CD4-positive, alpha-beta T cell (primary cell): ENCODE measurements at regions not wholly inside any gene's neighbourhood (a gene's known extent, or its start where the extent isn't known, plus 50 kb on each side); places are given as distances from the start of the nearest gene placed in this dataset.
A peak's percentile ranks its signal among the peaks of the same experiment; 100 is the strongest.

ENCODE experiments used
- ATAC-seq: fragments of 200-7000 bp; cut with Tn5 transposase; one replicate; pipeline ENCODE4 v1.10.0; 2022; ENCODE audit warnings: mild to moderate bottlenecking; ENCODE audit not compliant: poor library complexity
- CTCF ChIA-PET: fragments of 350-600 bp; sonication (Branson Sonifier 250); formaldehyde crosslinking; loops from one replicate; lab custom pipeline; 2021; ENCODE audit warnings: antibody characterized with exemption, inconsistent platforms; lab: Charles Lee
- POLR2A ChIA-PET: fragments of 350-600 bp; sonication (Branson Sonifier 250); formaldehyde crosslinking; loops from one replicate; lab custom pipeline; 2021; ENCODE audit warnings: antibody characterized with exemption, inconsistent platforms; lab: Charles Lee
- DNase-seq, 14 experiments: peaks; one replicate each; pipeline ENCODE4 v3.0.0-alpha.2; 2013 to 2020; ENCODE audit warnings: mixed read lengths in 2 of 14
- H3K27ac ChIP-seq, 2 donors: one replicate each; pipeline versions ENCODE4 v1.5.1 to v1.7.0; 2013; ENCODE audit warnings: low read length in 2 of 2, low read depth in 1 of 2, mild to moderate bottlenecking in 1 of 2
- H3K27me3 ChIP-seq, 2 experiments: 1 replicate in 1 of 2; 2 replicates in 1 of 2; pipeline versions ENCODE4 v1.6.1 to v1.7.0; 2013; ENCODE audit warnings: low read length in 2 of 2, control low read depth in 1 of 2, mild to moderate bottlenecking in 1 of 2, moderate library complexity in 1 of 2; ENCODE audit not compliant: insufficient read depth in 2 of 2, control insufficient read depth in 1 of 2
- H3K36me3 ChIP-seq: one replicate; pipeline ENCODE4 v1.6.1; 2013; ENCODE audit warnings: low read length, control low read depth; ENCODE audit not compliant: insufficient read depth
- H3K4me1 ChIP-seq: one replicate; pipeline ENCODE4 v1.6.1; 2013; ENCODE audit warnings: low read length, control low read depth; ENCODE audit not compliant: insufficient read depth
- H3K4me3 ChIP-seq: one replicate; pipeline ENCODE4 v1.5.1; 2013; ENCODE audit warnings: mild to moderate bottlenecking, low read length, moderate library complexity
- H3K9me3 ChIP-seq, 2 experiments: 1 replicate in 1 of 2; 2 replicates in 1 of 2; pipeline versions ENCODE4 v1.6.1 to v1.7.0; 2013; ENCODE audit warnings: low read length in 2 of 2, mild to moderate bottlenecking in 2 of 2, control low read depth in 1 of 2, moderate library complexity in 1 of 2; ENCODE audit not compliant: control insufficient read depth in 1 of 2, insufficient read depth in 1 of 2
- H3K27ac Mint-ChIP-seq: one replicate; pipeline ENCODE4 v1.8.0; 2020; ENCODE audit warnings: mixed read lengths
- H3K27me3 Mint-ChIP-seq: one replicate; pipeline ENCODE4 v1.8.0; 2021; ENCODE audit warnings: mixed read lengths
- H3K36me3 Mint-ChIP-seq: one replicate; pipeline ENCODE4 v1.8.0; 2021; ENCODE audit warnings: low read depth, mixed read lengths
- H3K4me1 Mint-ChIP-seq: one replicate; pipeline ENCODE4 v1.8.0; 2021; ENCODE audit warnings: low read depth, mixed read lengths
- H3K4me3 Mint-ChIP-seq: one replicate; pipeline ENCODE4 v1.8.0; 2020; ENCODE audit warnings: mild to moderate bottlenecking, mixed read lengths
- H3K9me3 Mint-ChIP-seq: one replicate; pipeline ENCODE4 v1.8.0; 2020; ENCODE audit warnings: mixed read lengths
- CTCF ChIP-seq: fragments of 200-600 bp; IDR thresholded peaks from one replicate; pipeline ENCODE4 v1.8.0; 2022; ENCODE audit warnings: antibody characterized with exemption, mild to moderate bottlenecking
- intact Hi-C, 2 experiments: fragments of 100-400 bp; cut with DNase I in 1 of 2; cut with micrococcal nuclease in 1 of 2; formaldehyde crosslinking; loops; one replicate each; pipeline versions ENCODE4 v1.15.1 to v1.9.0; 2023 to 2025; cut with DNase I, micrococcal nuclease

GRCh38 chr1:193540511-193540910, 354.1 kb upstream of the B3GALT2 start:
- POLR2A ChIA-PET = interaction anchor here (0.6 to 2.6 kb wide), 14 partner anchors 9 to 350 kb away, joined by 3 to 29 read pairs (median 4); no protein-coding TSS in a partner anchor
- Mint-ChIP-seq H3K9me3 (no peaks in the 10 kb centered on the region), H3K4me1 (peaks cover 60% of the 10 kb centered on the region), H3K4me3 (peak overlapping the region; percentile 71), H3K36me3 (no peaks in the 10 kb centered on the region), H3K27ac (peak overlapping the region; percentile 78), H3K27me3 (no peaks in the 10 kb centered on the region)
- intact Hi-C loops = loop anchor here in 1 of 2 experiments (10.0 kb wide), 1 partner anchor 126 kb away; no protein-coding TSS in a partner anchor
- CTCF ChIA-PET = interaction anchor here (1.2 to 1.3 kb wide), 2 partner anchors 25 to 47 kb away, joined by 3 to 4 read pairs; no protein-coding TSS in a partner anchor
- Histone ChIP-seq H3K9me3 (no peaks in the 10 kb centered on the region), H3K4me3 (peak overlapping the region; percentile 34), H3K27me3 (no peaks in the 10 kb centered on the region), H3K27ac (peak overlapping the region; percentile 13 to 63), H3K36me3 (no peaks in the 10 kb centered on the region), H3K4me1 (peaks cover 28% of the 10 kb centered on the region)
- no peak for TF ChIP-seq CTCF
- DNase-seq (peak in 4 of 14 experiments; percentile 14 to 65 (median 36)), ATAC-seq (peak; percentile 39)

DNA sequence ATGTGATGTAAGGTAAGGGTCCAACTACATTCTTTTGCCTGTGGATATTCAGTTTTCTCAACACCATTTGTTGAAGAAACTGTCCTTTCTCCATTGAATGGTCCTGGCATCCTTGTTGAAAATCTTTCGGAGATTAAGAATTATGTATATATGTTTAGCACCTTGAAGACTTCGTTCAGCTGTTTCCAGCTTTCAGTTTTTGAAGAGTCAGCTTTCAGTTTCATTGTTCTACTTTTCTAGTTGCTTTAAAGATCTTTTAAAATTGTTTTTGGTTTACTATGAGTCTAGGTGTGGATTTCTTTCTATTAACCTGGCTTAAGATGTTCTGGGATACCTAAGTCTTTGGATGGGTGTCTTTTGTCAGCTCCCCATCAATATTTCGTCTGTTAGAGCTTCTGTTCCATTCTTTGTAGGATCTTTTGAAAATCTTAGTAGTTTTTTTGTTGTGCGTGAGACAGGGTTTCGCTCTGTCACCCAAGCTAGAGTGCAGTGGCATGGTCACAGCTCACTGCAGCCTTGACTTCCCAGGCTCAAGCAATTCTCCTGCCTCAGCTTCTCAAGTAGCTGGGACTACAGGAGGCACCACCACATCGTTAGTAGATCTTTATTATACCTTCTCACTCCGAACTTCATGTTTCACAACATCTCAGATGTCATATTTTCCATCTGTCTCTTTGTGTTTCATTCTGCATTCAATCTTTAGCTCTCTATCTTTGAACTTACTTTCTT, 353.5 kb upstream of the B3GALT2 start:
- no peak for TF ChIP-seq CTCF
- intact Hi-C loops = loop anchor here in 1 of 2 experiments (5.0 to 10.0 kb wide), 3 partner anchors 63 to 125 kb away; no protein-coding TSS in a partner anchor
- ATAC-seq = peak; percentile 36
- peak in 8 of 14 experiments; percentile 5 to 62 (median 24) for DNase-seq
- no peaks in the 10 kb centered on the region for H3K27me3 Mint-ChIP-seq
- H3K9me3 Mint-ChIP-seq = no peaks in the 10 kb centered on the region
- ChIA-PET POLR2A (interaction anchor here (0.8 to 2.6 kb wide), 15 partner anchors 9 to 349 kb away, joined by 3 to 29 read pairs (median 4); no protein-coding TSS in a partner anchor), CTCF (interaction anchor here (1.2 to 1.3 kb wide), 2 partner anchors 26 to 47 kb away, joined by 3 to 4 read pairs; no protein-coding TSS in a partner anchor)
- peak overlapping the region; percentile 71 for H3K4me3 Mint-ChIP-seq
- H3K4me1 ChIP-seq = peaks cover 28% of the 10 kb centered on the region
- H3K27ac ChIP-seq = peak overlapping the region; percentile 13 to 63
- H3K36me3 ChIP-seq = no peaks in the 10 kb centered on the region
- peak overlapping the region; percentile 34 for H3K4me3 ChIP-seq
- H3K9me3 ChIP-seq = no peaks in the 10 kb centered on the region
- H3K4me1 Mint-ChIP-seq = peaks cover 60% of the 10 kb centered on the region
- H3K27me3 ChIP-seq = no peaks in the 10 kb centered on the region
- peak overlapping the region; percentile 78 for H3K27ac Mint-ChIP-seq
- H3K36me3 Mint-ChIP-seq = no peaks in the 10 kb centered on the region

DNA sequence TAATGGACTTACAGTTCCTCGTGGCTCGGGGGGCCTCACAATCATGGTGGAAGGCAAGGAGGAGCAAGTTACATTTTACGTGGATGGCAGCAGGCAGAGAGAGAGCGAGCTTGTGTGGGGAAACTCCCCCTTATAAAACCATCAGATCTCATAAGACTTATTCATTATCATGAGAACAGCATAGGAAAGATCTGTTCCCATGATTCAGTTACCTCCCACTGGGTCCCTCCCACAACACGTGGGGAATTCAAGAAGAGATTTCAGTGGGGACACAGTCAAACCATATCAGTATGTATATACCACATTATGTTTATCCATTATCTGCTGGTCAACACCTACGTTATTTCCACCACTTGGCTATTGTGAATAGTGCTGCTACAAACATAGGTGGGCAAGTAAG, 352.3 kb upstream of the B3GALT2 start:
- ChIA-PET POLR2A (interaction anchor here (2.4 kb wide), 1 partner anchor 80 kb away, joined by 16 read pairs; no protein-coding TSS in a partner anchor), CTCF (no interaction called here)
- Histone ChIP-seq H3K27ac (peak overlapping the region in 1 of 2 donors; percentile 32), H3K4me1 (peaks cover 28% of the 10 kb centered on the region), H3K9me3 (no peaks in the 10 kb centered on the region), H3K4me3 (no peak overlapping the region), H3K27me3 (no peaks in the 10 kb centered on the region), H3K36me3 (no peaks in the 10 kb centered on the region)
- DNase-seq (peak in 4 of 14 experiments; percentile 10 to 63 (median 39)), ATAC-seq (no peak)
- Mint-ChIP-seq H3K27me3 (no peaks in the 10 kb centered on the region), H3K36me3 (no peaks in the 10 kb centered on the region), H3K9me3 (no peaks in the 10 kb centered on the region), H3K4me1 (peaks cover 60% of the 10 kb centered on the region), H3K27ac (peak overlapping the region; percentile 78), H3K4me3 (peak overlapping the region; percentile 58)
- TF ChIP-seq CTCF = no peak
- intact Hi-C loops = loop anchor here in 1 of 2 experiments (5.0 kb wide), 2 partner anchors 61 to 76 kb away; no protein-coding TSS in a partner anchor
